ENCODE measurements at regions not wholly inside any gene's neighbourhood (a gene's known extent, or its start where the extent isn't known, plus 50 kb on each side); places are given as distances from the start of the nearest gene placed in this dataset.

GRCh38 chr3:150300388-150300787, 107.7 kb upstream of the TSC22D2 start:
- Histone ChIP-seq H2AK9ac (replicated peaks; ENCODE audit: low read depth, low read length, poor library complexity) (no peak overlapping the region), H3K18ac (ENCODE audit: low read depth, low read length) (no peak overlapping the region), H4K91ac (ENCODE audit: insufficient read depth, low read depth, low read length) (peak overlapping the region; percentile 78; the same call in 1 of the 2 replicates), H4K20me1 (ENCODE audit: insufficient read depth, low read length) (no peaks in the 10 kb centered on the region), H3K4me2 (ENCODE audit: low read depth, low read length) (no peak overlapping the region), H3K14ac (replicated peaks; ENCODE audit: low read depth, low read length) (peak overlapping the region; percentile 75), H4K8ac (ENCODE audit: low read depth in 2 of 2, low read length in 2 of 2) (peak overlapping the region; percentile 45 to 50; a peak in 2 of 4 replicates), H2BK5ac (ENCODE audit: low read depth, low read length, poor library complexity, severe bottlenecking) (no peak overlapping the region), H3K27me3 (ENCODE audit: control insufficient read depth, insufficient read depth, low read length) (no peaks in the 10 kb centered on the region), H3K9me1 (ENCODE audit: insufficient read depth, low read length) (peaks cover 7% of the 10 kb centered on the region), H2BK20ac (ENCODE audit: low read depth, low read length) (peak overlapping the region; percentile 89; the same call in 1 of the 2 replicates), H3K4me1 (ENCODE audit: control insufficient read depth, insufficient read depth, low read length) (peaks cover 12% of the 10 kb centered on the region), H3K4me3 (ENCODE audit: insufficient read depth, low read depth, low read length) (no peak overlapping the region), H2AK5ac (ENCODE audit: low read depth, low read length) (peak overlapping the region; percentile 92; the same call in 1 of the 2 replicates), H2AFZ (replicated peaks; ENCODE audit: low read length, poor library complexity) (no peak overlapping the region), H3K9ac (ENCODE audit: low read depth, low read length) (no peak overlapping the region), H4K5ac (ENCODE audit: low read depth, low read length) (no peak overlapping the region), H3K56ac (ENCODE audit: extremely low read depth, insufficient read depth, low read length) (no peak overlapping the region), H2BK120ac (ENCODE audit: low read depth, low read length) (peak overlapping the region; percentile 86), H3K79me1 (ENCODE audit: low read depth in 1 of 2, low read length in 2 of 2) (0 out of 4 replicates have a peak, but pooled peaks cover 0 to 4% of the 10 kb centered on the region in 2 experiments), H3K36me3 (ENCODE audit: control insufficient read depth, insufficient read depth, low read length) (no peaks in the 10 kb centered on the region), H3K27ac (ENCODE audit: insufficient read depth, low read length) (no peak overlapping the region), H3K9me3 (ENCODE audit: control insufficient read depth, insufficient read depth, low read length) (no peaks in the 10 kb centered on the region), H3K4ac (ENCODE audit: low read depth, low read length) (peak overlapping the region; percentile 87), H2BK15ac (ENCODE audit: low read depth, low read length) (peak overlapping the region; percentile 78; the same call in 2 of the 3 replicates), H3K23ac (ENCODE audit: low read depth, low read length) (no peak overlapping the region; the same call in 1 of the 2 replicates)
- in situ Hi-C loops (cut with MboI; ENCODE audit: low sequenced_read_pairs) = no loop called here
- no TSS peak for BruUV-seq (replicated peaks)
- CTCF ChIA-PET = interaction anchor here (0.6 kb wide), 1 partner anchor 10 kb away, joined by 4 read pairs; no protein-coding TSS in a partner anchor
- intact Hi-C loops (cut with micrococcal nuclease) = no loop called here
- WGBS, 2 experiments (ENCODE audit: extremely low coverage in 2 of 2, insufficient read length in 1 of 2) = no CpG with 5 or more reads among the region's 2 CpGs
- no peak for TF ChIP-seq RCOR1 (IDR thresholded peaks at IDR 0.05; ENCODE audit: insufficient replicate concordance, low read length)
- no peak for TF ChIP-seq RFX5 (IDR thresholded peaks at IDR 0.05; ENCODE audit: low read depth, low read length)
- no peak for TF ChIP-seq USF2 (IDR thresholded peaks at IDR 0.05; ENCODE audit: low read depth, low read length)
- TF ChIP-seq BHLHE40 (IDR thresholded peaks at IDR 0.05; ENCODE audit: low read depth, low read length) = no peak
- TF ChIP-seq CTCF (conservative IDR thresholded peaks at IDR 0.05; ENCODE audit: low read depth, low read length) = no peak
- no peak for TF ChIP-seq MXI1 (IDR thresholded peaks at IDR 0.05; ENCODE audit: borderline replicate concordance, low read depth, low read length)
- TF ChIP-seq MAFK (IDR thresholded peaks at IDR 0.05; ENCODE audit: low read depth, low read length) = no peak
- no peak for TF ChIP-seq ELK1 (IDR thresholded peaks at IDR 0.05; ENCODE audit: borderline replicate concordance, low read depth, low read length)
- no peak for TF ChIP-seq CHD1 (IDR thresholded peaks at IDR 0.05; ENCODE audit: low read depth, low read length)
- no peak for TF ChIP-seq NFE2L2 (IDR thresholded peaks at IDR 0.05; ENCODE audit: low read depth, low read length)
- dilution Hi-C loops (cut with HindIII; ENCODE audit: low sequenced_read_pairs, unreplicated experiment) = no loop called here
- no peak for DNase-seq
- ATAC-seq (ENCODE audit: low read depth) = no peak
- POLR2A ChIA-PET (ENCODE audit: unreplicated experiment) = no interaction called here

Measured in IMR-90 (cell line).